GM21717 (cell line): ENCODE measurements at regions not wholly inside any gene's neighbourhood (a gene's known extent, or its start where the extent isn't known, plus 50 kb on each side); places are given as distances from the start of the nearest gene placed in this dataset.

Source experiments
- ATAC-seq: cut with Tn5 transposase; IDR thresholded peaks from one replicate; pipeline ENCODE4 v1.9.1; 2021; ENCODE audit warnings: mild to moderate bottlenecking, moderate library complexity; ENCODE audit not compliant: unreplicated experiment

GRCh38 chr6:9499709-9500108 lies 915.2 kb downstream of the TFAP2A start:
- no peak for ATAC-seq

- no peak for ATAC-seq
Observed at GRCh38 chr6:9496837-9497236, 918.0 kb downstream of the TFAP2A start.

GRCh38 chr6:9494864-9495263 lies 920.0 kb downstream of the TFAP2A start:
- ATAC-seq = no peak

- ATAC-seq = no peak
Observed at GRCh38 chr6:9492790-9493189, 922.1 kb downstream of the TFAP2A start.

GRCh38 chr6:9487128-9487527 lies 927.7 kb downstream of the TFAP2A start:
- ATAC-seq = no peak

GRCh38 chr6:9485992-9486391 lies 928.9 kb downstream of the TFAP2A start:
- ATAC-seq = no peak

- no peak for ATAC-seq
Observed at GRCh38 chr6:9484686-9485085, 930.2 kb downstream of the TFAP2A start.

- no peak for ATAC-seq
Observed at GRCh38 chr6:9484091-9484490, 930.8 kb downstream of the TFAP2A start.

GRCh38 chr6:9482030-9482738 lies 932.7 kb downstream of the TFAP2A start:
- ATAC-seq = no peak

- ATAC-seq = no peak
Observed at GRCh38 chr6:9481292-9482029, 933.4 kb downstream of the TFAP2A start.

GRCh38 chr6:9468277-9468676 lies 946.6 kb downstream of the TFAP2A start:
- no peak for ATAC-seq

- ATAC-seq = no peak
Observed at GRCh38 chr6:9467741-9468140, 947.1 kb downstream of the TFAP2A start.

GRCh38 chr6:9464583-9464982 lies 950.3 kb downstream of the TFAP2A start:
- ATAC-seq = no peak

GRCh38 chr6:9463311-9463710 lies 951.6 kb downstream of the TFAP2A start:
- no peak for ATAC-seq

- no peak for ATAC-seq
Observed at GRCh38 chr6:9461188-9461587, 953.7 kb downstream of the TFAP2A start.

- no peak for ATAC-seq
Observed at GRCh38 chr6:9458424-9458823, 956.5 kb downstream of the TFAP2A start.

GRCh38 chr6:9455864-9456658 lies 958.8 kb downstream of the TFAP2A start:
- no peak for ATAC-seq

GRCh38 chr6:9439621-9440330 lies 975.1 kb downstream of the TFAP2A start:
- ATAC-seq = no peak

- no peak for ATAC-seq
Observed at GRCh38 chr6:9437836-9438235, 977.0 kb downstream of the TFAP2A start.

- no peak for ATAC-seq
Observed at GRCh38 chr6:9435281-9435680, 979.6 kb downstream of the TFAP2A start.

GRCh38 chr6:9431945-9432344 lies 982.9 kb downstream of the TFAP2A start:
- no peak for ATAC-seq
